ENCODE measurements at regions not wholly inside any gene's neighbourhood (a gene's known extent, or its start where the extent isn't known, plus 50 kb on each side); places are given as distances from the start of the nearest gene placed in this dataset.

- no peak for TF ChIP-seq POLR2A (IDR thresholded peaks at IDR 0.05)
- no peak for TF ChIP-seq POLR2AphosphoS5 (IDR thresholded peaks at IDR 0.05)
- no peak for TF ChIP-seq CTCF (IDR thresholded peaks at IDR 0.05)
- TF ChIP-seq EP300 (IDR thresholded peaks at IDR 0.05), result no peak
- Histone ChIP-seq H3K9me3 (no peaks in the 10 kb centered on the region), H3K4me3 (no peak overlapping the region), H3K4me1 (no peaks in the 10 kb centered on the region), H3K27me3 (no peaks in the 10 kb centered on the region), H3K27ac (no peak overlapping the region), H3K36me3 (no peaks in the 10 kb centered on the region)
- no peak for DNase-seq (ENCODE audit: low spot score in 2 of 2)
- 84% methylated on average over 2 of the region's 2 CpGs for WGBS
Observed at GRCh38 chrX:150256297-150256650, 106.8 kb upstream of the MAMLD1 start.

GRCh38 chrX:150257353-150258175 lies 105.6 kb upstream of the MAMLD1 start:
- Histone ChIP-seq H3K27ac (no peak overlapping the region), H3K4me1 (no peaks in the 10 kb centered on the region), H3K4me3 (no peak overlapping the region), H3K36me3 (no peaks in the 10 kb centered on the region), H3K9me3 (no peaks in the 10 kb centered on the region), H3K27me3 (no peaks in the 10 kb centered on the region)
- DNase-seq (ENCODE audit: low spot score in 2 of 2), result no peak
- TF ChIP-seq POLR2A (IDR thresholded peaks at IDR 0.05) (no peak), POLR2AphosphoS5 (IDR thresholded peaks at IDR 0.05) (no peak), CTCF (IDR thresholded peaks at IDR 0.05) (no peak), EP300 (IDR thresholded peaks at IDR 0.05) (no peak)
- WGBS, result 58% methylated on average over 1 of the region's 1 CpG

DNA sequence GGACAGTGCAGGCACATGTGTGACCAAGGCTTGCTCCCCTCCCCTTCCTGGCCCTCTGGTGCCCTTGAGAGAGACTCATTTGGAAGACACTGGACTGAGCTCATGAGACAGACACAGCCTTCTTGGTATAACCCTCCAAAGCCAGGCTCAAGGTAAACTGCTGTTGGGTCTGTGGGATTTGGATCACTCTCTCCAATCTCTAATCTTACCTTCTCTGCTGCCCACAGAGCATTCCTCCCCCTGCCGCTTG lies 105.0 kb upstream of the MAMLD1 start:
- H3K4me1 ChIP-seq, result no peaks in the 10 kb centered on the region
- H3K27me3 ChIP-seq, result no peaks in the 10 kb centered on the region
- no peak for DNase-seq (ENCODE audit: low spot score in 2 of 2)
- no peaks in the 10 kb centered on the region for H3K36me3 ChIP-seq
- no peaks in the 10 kb centered on the region for H3K9me3 ChIP-seq
- H3K4me3 ChIP-seq, result no peak overlapping the region
- 100% methylated on average over 1 of the region's 1 CpG for WGBS
- TF ChIP-seq POLR2AphosphoS5 (IDR thresholded peaks at IDR 0.05), result no peak
- H3K27ac ChIP-seq, result no peak overlapping the region

DNA sequence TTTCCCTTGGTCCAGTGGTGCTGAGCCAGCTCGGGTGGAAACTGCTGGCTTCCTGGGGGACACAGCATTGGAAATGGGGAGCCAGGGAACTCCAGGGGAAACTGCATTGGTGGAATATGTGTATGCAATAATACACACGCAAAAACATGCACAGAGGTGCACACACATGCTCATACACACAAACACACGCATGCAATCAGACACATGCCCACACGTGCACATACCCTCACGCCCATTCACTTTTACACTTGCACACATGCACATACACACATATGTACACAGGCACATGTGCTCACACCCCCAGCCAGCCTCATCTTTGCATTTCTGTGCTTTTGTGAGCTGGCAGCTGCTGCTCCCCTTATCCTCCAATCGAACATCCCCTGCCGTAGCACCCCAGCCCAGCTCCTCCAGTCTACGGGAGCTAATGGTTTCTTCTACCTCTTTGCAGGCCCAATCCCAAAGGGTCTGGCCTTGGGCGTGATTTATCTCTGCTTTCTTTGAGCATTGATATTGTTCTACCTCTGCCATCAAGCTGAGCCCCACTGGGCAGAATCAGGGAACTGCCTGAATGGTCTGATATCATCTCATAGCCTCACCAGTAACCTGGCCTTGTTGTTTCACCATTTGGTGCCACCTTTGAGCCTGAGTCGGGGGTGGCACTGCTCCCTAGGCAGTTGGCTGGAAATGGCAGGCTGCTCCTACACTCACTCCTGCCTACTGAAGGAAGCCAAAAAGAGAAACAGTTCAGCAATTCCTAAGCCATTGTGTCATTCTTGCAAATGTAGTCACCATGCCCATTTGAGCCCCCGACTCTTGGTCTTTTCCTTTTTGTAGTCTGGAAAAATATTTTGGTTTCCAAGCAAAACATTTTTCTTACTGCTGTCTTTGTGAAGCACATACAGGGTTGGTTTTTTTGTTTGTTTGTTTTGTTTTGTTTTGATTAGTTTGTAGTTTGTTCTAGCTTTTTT lies 104.4 kb upstream of the MAMLD1 start:
- Histone ChIP-seq H3K36me3 (no peaks in the 10 kb centered on the region), H3K4me1 (no peaks in the 10 kb centered on the region), H3K4me3 (no peak overlapping the region), H3K27ac (no peak overlapping the region), H3K27me3 (no peaks in the 10 kb centered on the region), H3K9me3 (no peaks in the 10 kb centered on the region)
- TF ChIP-seq CTCF (IDR thresholded peaks at IDR 0.05), result no peak
- TF ChIP-seq EP300 (IDR thresholded peaks at IDR 0.05), result no peak
- TF ChIP-seq POLR2A (IDR thresholded peaks at IDR 0.05), result no peak
- TF ChIP-seq POLR2AphosphoS5 (IDR thresholded peaks at IDR 0.05), result no peak
- no peak for DNase-seq (ENCODE audit: low spot score in 2 of 2)
- 73% methylated on average over 11 of the region's 11 CpGs for WGBS

GRCh38 chrX:150262456-150262855 lies 100.7 kb upstream of the MAMLD1 start:
- H3K27ac ChIP-seq, result no peak overlapping the region
- TF ChIP-seq CTCF (IDR thresholded peaks at IDR 0.05), result no peak
- no peak for TF ChIP-seq EP300 (IDR thresholded peaks at IDR 0.05)
- no peaks in the 10 kb centered on the region for H3K9me3 ChIP-seq
- 56% methylated on average over 3 of the region's 3 CpGs for WGBS
- no peaks in the 10 kb centered on the region for H3K4me1 ChIP-seq
- no peaks in the 10 kb centered on the region for H3K36me3 ChIP-seq
- no peak overlapping the region for H3K4me3 ChIP-seq
- H3K27me3 ChIP-seq, result no peaks in the 10 kb centered on the region
- DNase-seq (ENCODE audit: low spot score in 2 of 2), result no peak
